Endometrium (tissue), 2 donors: ENCODE measurements at regions not wholly inside any gene's neighbourhood (a gene's known extent, or its start where the extent isn't known, plus 50 kb on each side); places are given as distances from the start of the nearest gene placed in this dataset.
"Not testable (repeated sequence)": the region's sequence is repeated elsewhere in the genome, so short reads cannot be mapped to it uniquely, and the experiment has no call there.

Experiments
- FAIRE-seq: peaks from 2 replicates; lab custom pipeline; 2012; peaks lifted over from hg19 to GRCh38; lab: Jason Lieb, UNC
- donor health status: control.
- donor health status: control.

DNA sequence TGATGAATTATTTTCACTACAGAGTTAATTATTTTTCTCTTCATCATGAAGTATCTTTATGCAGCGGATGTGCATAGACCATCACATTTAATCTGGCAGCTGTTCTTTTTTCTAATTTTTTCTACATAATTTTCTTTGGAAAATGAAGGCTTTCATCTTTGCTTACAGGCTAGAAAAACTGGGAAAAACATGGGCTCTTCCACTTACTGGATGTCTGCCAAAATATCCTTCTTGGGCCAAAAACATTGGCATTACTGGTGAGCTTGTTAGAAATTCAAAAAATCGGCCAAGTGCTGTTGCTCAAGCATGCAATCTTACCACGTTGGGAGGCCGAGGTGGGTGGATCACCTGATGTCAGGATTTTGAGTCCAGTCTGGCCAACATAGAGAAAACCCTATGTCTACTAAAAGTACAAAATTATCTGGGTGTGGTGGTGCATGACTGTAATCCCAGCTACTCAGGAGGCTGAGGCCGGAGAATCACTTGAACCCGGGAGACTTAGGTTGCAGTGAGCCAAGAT, 176.8 kb downstream of the ZNF737 start:
- FAIRE-seq = no peak

DNA sequence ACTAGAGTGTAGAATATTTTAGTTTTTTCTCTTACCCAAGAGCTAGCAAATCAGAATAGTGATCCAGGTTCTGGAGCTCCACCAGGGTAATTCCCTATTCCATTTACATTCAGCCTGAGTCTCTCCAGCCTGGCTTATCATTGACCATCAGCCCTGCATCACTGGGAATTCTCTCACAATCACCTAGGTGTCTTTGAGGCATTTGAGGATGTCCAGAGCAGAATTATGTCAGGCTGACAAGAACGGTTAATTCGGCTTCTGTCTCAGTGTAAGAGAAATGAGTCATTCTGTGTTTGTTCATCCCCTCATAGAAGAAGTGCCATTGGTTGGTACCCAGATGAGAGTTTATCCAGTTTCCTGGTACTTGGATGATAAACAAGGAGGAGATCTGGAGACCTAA, 180.5 kb downstream of the ZNF737 start:
- FAIRE-seq = no peak

DNA sequence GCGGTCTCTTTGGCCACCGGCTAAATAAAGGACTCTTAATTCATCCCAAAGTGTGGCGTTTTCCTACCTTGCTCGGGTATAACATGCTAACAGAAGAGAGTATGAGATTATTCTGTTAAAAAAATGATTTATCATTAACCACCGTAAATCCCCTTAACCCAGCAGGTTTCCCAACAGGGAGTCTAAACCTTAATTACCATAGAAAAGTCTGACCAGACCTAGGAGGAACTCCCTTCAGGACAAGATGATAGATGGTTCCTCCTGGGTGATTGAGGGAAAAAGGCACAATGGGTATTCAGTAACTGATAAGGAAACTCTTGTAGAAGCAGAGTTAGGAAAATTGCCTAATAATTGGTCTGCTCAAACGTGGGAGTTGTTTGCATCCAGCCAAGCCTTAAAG, 193.7 kb downstream of the ZNF737 start:
- no peak for FAIRE-seq

DNA sequence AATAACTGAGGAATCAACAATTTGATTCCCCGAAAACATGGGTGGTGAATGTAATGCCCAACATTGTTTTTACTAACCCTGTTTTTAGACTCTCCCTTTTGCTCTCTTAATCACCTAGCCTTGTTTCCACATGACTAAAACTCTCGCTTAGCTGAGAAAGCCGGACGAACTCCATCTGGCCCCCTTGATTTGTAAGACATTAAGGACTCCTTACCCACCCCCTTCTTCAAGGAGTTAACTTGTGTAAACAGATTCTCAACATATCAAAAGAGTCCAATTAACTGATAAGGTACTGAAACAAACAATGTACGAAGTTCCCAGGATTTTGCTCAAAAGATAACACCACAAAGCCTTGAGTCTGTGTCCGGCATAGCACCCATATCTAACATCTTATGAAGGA, 194.3 kb downstream of the ZNF737 start:
- not testable (repeated sequence) for FAIRE-seq

DNA sequence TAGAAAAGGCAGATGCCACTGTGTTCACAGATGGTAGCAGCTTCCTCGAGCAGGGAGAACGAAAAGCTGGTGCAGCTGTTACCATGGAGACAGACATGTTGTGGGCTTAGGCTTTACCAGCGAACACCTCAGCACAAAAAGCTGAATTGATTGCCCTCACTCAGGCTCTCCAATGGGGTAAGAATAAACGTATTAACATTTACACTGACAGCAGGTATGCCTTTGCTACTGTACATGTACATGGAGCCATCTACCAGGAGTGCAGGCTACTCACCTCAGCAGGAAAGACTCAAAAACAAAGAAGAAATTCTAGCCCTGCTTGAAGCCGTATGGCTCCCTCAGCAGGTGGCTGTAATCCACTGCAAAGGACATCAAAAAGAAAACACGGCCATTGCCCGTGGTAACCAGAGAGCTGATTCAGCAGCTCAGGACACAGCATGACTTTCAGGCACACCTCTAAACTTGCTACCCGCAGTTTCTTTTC, 197.7 kb downstream of the ZNF737 start:
- no peak for FAIRE-seq

DNA sequence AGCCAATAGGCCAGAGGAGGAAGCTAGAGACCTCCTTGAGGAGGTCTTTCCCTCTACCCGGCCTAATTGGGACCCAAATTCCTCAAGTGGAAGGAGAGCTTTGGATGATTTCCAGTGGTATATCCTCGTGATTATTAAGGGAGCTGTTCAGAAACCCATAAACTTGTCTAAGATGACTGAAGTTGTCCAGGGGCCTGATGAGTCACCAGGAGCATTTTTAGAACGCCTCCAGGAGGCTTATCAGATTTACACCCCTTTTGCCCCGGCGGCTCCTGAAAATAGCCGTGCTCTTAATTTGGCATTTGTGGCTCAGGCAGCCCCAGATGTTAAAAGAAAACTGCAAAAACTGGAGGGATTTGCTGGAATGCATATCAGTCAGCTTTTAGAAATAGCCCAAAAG, 198.1 kb downstream of the ZNF486 start:
- FAIRE-seq = no peak

DNA sequence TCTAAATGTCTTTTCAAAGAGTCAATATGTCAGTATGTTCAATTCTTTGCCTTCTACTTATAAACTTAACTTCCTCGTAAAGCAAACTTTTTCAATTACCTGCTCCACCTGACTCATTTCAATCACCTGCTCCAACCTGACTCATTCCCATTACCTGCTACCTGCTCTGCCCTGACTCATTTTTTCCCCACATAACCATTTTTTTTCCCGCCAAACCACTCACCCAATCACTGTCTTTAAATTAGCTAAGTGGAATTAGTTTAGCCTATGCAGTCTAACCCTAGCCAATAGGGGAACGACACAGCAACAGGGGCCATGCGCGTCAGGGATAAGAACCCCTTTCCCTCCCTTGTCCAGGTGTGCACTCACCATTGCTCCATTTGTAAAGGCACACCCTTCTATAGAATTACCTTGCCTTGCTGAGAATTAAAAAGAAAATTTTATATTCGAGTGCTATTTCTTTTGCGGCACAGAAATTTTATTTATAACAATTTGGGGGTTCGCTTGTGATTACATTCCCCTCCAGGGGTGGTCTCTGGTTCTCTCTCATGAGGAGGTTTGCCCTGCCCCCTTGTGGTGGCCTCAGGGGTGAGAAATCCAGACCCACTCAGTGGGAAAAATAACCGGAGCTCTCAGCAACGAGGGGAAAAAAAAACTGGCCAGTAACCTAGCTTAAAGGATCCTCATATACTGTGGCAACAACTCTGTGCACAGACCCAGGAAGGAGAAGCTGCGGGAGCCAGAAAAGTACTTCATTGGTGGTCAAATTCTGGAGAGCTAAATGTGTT, 193.1 kb downstream of the ZNF486 start:
- no peak for FAIRE-seq

DNA sequence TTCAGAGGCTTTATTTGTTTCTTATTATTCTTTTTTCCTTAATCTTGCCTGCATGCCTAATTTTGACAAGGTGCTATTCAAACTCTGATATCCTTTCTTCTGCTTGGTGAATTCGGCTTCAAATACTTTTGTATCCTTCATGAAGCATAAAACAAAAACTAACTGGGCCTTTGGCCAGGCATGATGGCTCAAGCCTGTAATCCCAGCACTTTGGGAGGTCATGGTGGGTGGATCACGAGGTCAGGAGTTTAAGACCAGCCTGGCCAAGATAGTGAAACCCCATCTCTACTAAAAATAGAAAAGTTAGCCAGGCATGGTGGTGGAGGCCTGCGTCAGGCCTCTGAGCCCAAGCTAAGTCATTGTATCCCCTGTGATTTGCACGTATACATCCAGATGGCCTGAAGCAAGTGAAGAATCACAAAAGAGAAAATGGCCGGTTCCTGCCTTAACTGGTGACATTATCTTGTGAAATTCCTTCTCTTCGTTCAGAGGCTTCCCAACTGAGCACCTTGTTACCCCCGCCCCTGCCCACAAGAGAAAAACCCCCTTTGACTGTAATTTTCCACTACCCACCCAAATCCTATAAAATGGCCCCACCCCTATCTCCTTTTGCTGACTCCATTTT, 191.9 kb downstream of the ZNF486 start:
- not testable (repeated sequence) for FAIRE-seq

DNA sequence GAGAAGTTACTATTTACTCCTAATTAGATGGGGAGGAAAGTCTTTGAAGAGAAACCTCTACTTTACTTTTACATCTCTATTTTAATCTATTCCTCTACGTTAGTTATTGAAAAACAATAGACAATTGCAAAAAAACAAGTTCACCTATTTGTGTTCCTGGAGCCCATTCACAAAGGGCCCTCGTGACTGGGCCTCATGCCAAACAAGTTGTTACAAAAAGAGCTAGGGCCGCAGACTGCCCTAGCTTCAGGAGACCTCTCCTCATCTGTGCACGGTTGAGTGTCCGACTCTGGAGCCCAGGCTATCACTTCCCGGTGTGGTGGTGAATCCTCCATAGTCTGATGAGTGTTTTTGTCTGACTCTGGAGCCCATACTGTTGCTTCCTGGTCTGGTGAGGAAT, 190.9 kb downstream of the ZNF486 start:
- no peak for FAIRE-seq

DNA sequence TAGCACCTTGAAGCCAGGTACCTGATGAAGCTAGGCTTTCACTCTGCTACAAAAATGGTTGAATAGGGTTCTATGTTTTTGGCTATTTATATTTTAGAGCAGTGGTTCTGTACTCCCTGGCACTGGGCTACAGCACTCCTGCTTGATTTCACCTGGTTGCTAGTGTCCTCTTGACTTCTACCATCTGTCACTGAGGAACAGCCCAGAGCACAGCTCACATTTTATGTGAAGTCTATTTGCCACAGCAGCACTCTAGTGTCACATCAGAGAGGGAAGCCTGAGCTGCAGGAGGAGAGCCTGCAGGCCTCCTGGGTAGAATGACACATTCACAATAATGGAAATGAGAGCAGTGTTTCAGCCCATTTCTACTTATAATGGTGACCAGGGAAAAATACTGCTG, 184.2 kb downstream of the ZNF486 start:
- FAIRE-seq = no peak

DNA sequence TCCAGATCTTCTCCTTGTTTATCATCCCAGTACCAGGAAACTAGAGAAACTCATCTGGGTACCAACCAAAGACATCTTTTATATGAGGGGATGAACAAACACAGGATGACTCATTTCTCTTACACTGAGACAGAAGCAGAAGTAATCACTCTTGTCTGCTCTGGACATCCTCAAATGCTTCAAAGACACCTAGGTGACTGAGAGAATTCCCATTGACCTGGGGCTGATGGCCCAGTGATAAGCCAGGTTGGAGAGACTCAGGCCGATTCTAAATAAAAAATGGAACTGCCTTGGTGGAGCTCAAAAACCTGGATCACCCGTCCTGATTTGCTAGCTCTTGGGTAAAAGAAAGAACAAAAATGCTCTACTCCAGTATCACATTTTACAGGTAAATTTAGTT, 182.2 kb downstream of the ZNF486 start:
- FAIRE-seq = no peak

DNA sequence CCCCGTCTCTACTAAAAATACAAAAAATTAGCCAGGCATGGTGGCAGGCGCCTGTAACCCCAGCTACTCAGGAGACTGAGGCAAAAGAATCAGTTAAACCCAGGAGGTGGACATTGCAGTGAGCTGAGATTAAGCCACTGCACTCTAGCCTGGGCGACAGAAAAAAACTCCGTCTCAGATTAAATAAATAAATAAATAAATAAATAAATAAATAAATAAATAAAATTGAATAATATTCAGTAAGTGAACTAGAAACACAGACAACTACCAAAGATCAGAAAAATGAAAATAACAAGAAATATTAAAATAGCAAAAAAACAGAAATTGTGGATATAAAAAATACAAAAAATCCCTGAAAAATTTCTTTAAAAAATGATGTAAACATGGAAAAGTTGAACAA, 172.4 kb downstream of the ZNF486 start:
- peak; percentile 65 for FAIRE-seq

DNA sequence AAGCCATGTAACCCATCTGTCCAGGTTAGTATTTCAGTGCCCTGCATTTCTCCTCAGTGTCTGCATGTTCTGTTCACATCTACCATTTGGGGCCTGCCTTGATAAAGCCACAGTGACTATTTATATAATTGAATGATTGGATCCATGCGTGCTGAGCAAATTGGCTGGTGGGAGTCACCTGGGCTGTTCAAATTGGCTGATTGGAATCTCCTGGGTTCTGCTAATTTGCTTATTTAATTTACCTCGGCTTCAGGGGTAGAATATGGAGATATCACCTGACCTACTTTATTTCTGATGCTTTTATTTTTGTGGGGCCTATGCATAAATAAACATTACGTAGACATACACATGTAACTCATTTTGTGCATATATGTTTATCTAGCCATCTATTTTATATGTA, 167.7 kb downstream of the ZNF486 start:
- FAIRE-seq = no peak

DNA sequence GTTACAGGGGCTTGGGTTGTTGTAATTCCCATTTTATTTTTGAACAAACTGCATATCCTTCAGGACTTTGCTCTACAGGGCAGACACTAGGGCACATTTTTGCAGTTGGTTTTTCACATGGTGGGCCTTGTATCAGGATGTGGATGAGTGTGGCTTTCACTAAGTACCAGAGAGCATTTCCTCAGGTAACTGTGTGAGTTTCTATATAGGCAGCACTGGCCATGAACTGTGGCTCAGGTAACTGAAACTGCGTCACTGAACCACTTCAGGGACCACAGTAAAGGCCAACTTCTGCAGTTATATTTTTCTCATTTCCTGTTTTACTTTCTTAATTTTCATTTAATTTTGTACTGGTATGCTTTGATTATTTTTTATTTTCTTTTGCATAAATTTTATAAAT, 166.5 kb downstream of the ZNF486 start:
- FAIRE-seq = no peak

DNA sequence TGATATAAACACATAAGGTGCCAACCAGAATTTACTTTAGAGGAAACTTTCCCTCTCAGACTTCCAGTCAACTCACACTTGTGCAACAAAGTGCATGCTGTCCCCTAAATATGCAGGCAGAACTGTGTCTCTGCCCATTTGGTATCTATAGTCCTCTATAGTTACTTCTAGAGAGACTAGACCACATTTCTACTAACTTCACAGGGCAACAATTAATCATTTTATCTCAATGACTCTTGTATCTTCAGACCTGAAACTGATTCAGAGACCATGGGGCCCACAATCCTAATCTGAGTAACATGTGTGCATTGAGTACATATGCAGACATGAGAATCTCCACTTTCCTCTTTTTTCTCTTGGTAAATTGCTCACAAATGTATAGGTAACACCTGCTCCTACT, 158.1 kb downstream of the ZNF486 start:
- FAIRE-seq = no peak

DNA sequence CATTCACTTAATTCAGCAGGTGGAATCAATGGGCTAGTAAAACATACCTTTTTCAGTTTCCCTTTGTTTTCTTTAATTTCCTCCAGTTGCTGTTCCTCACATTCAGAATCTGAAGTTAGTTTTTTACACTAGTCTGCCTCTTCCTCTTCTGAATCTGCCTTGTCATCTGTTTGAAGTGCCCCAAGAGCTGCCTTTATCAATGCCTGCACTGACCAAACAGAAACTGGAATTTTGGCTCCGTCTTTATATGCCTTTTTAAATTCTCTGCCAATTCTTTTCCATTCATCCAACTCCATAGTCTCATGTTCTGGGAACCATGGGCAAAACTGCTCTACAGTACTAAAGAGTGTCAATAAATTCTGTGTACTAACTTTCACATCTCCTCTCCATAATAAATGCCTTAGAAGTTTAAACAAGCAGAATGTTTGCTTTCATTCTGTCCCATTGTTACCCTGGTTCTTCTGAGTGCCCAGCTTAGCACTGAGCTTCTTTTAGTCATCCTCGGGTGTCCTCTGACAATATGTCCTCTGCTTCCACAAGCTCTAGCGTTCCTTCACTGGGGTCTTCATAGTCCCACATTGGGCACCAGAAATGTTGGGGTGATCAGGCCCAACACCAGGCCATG, 154.2 kb downstream of the ZNF486 start:
- no peak for FAIRE-seq

DNA sequence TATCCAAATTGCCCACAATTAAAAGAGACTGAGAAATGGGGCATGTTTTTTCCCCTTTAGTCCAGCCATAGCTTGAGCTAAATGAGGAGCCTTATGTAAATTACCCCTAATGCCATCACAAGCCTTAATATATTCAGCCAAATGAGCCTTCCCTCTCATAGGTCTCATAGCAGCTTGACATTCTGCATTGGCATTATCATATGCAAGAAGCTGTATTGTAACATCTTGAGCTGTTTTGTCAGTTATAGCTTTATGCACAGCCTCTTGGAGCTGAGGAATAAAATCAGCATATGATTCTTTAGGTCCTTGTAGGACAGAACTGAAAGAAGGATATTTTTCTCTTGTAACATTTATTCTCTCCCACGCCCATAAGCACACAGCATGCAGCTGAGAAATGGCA, 153.2 kb downstream of the ZNF486 start:
- no peak for FAIRE-seq

DNA sequence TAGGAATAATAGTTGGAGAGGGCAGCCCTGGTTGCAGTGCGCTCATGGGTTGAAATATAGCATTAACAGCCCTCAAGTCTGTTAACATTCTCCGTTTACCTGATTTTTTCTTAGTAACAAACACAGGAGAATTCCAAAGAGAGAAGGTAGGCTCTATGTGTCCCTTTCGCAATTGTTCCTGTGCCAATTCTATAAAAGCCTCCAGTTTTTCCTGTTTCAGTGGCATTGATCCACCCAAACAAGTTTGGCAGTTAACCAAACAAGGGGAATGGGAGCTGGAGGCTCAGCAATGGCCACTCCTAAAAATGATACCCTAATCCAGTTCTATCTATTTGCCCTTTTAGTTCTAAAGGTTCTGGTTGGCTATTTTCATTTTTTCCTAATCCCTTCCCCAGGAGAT, 151.6 kb downstream of the ZNF486 start:
- no peak for FAIRE-seq

DNA sequence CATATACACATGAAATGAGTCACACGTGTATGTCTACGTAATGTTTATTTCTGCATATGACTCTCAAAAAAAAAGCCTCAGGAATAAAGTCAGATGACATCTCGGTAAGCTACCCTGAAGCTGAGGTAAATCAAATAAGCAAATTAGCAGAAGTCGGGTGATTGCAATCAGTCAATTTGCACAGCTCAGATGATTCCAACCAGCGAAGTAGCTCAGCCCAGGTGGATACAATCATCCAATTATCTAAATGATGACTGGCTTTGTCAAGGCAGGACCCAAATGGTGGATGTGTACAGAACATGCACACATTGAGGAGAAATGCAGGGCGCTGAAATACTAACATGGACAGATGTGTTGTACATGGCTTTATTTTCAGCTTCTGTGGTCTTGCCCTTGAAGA, 148.5 kb downstream of the ZNF486 start:
- FAIRE-seq = no peak

DNA sequence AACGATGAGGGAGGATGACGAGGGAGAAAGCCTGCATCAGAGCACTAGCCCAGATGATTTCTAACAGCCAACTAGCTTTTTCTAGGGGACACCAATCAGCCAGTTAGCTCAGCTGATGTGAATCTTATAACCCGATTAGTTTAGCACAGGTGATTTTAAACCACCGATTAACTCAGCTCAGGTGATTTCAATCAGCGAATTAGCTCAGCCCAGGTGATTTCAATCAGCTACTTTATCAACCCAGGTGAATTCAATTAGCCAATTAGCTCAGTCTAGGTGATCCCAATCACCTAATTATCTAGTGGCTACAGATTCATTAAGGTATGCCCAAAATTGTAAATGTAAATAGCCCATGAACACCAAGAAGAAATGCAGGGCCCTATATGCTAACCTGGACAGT, 146.9 kb downstream of the ZNF486 start:
- no peak for FAIRE-seq

DNA sequence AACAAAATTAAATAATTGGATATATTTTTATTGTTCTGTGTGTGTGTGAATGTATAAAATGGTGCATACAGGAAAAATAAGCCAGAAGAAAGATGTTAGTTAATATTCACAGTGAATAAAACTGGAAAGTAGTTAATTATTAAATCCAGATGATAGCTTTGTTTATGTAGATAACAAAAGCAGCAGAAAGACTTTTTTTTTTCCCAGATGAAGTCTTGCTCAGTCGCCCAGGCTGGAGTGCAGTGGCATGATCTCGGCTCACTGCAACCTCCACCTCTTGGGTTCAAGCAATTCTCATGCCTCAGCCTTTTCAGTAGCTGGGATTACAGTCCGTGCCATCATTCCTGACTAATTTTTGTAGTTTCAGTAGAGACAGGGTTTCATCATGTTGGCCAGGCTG, 140.1 kb downstream of the ZNF486 start:
- no peak for FAIRE-seq

DNA sequence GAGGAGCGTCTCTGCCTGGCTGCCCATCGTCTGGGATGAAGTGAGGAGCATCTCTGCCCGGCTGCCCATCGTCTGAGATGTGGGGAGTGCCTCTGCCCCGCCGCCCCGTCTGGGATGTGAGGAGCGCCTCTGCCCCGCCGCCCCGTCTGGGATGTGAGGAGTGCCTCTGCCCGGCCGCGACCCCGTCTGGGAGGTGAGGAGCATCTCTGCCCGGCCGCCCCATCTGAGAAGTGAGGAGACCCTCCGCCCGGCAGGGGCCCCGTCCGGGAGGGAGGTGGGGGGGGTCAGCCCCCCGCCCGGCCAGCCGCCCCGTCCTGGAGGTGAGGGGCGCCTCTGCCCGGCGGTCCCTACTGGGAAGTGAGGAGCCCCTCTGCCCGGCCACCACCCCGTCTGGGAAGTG, 129.3 kb downstream of the ZNF486 start:
- not testable (repeated sequence) for FAIRE-seq

DNA sequence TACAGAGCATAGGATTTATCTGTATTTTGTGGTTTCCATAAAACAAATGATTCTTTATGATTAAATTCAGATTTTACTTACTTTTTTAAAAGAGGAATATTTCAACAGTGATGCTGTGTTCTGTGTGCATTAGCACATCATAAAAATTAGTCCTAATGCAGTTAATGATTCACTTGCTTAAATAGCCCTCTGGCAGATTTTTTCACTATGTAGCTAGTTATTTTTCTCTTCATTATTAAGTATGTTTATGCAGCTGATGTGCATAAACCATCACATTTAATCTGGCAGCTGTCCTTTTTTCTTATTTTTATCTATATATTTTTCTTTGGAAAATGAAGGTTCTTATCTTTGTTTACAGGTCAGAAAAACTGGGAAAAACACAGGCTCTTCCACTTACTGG, 127.2 kb downstream of the ZNF486 start:
- FAIRE-seq = no peak
